ENCODE measurements at regions not wholly inside any gene's neighbourhood (a gene's known extent, or its start where the extent isn't known, plus 50 kb on each side); places are given as distances from the start of the nearest gene placed in this dataset.

DNA sequence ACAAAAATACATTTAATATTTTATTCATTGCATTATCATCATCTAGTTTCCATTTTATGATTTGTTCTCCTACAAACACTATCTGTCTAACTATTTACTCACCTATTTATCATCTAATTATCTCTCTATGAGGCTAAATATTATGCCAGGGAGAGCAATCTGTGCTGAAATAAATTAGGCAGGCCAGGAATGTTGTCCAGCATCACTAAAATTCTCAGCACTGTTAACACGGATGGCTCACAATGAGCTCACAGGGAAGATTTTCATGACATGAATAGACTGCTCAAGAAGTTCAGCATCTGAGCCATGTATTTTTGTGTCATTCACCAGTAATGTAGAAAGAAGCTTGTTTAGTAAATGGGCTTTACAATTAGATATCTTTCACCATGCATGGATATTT lies 1277.2 kb downstream of the GRIK2 start:
- Mint-ChIP-seq H3K27ac (no peak overlapping the region), H3K9me3 (peaks cover 16% of the 10 kb centered on the region), H3K27me3 (no peaks in the 10 kb centered on the region), H3K4me1 (ENCODE audit: low read depth in 2 of 2) (no peaks in the 10 kb centered on the region), H3K36me3 (no peaks in the 10 kb centered on the region), H3K4me3 (no peak overlapping the region)
- DNase-seq (ENCODE audit: low spot score) (no peak), ATAC-seq (no peak)

DNA sequence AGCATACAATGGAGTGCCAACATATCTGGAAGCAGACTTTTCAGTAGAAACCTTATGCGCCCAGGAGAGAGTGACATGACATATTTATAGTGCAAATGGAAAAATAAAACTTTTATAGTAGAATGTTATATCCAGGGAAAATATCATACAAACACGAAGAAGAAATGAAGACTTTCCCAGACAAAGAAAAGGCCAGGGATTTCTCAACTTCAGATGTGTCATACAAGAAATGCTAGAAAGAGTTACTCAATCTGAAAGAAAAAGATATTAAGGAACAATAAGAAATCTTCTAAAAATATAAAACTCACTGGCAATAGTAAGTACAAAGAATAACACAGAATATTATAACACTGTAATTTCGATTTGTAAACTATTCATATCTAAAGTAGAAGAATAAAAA lies 1269.3 kb downstream of the GRIK2 start:
- ATAC-seq (no peak), DNase-seq (ENCODE audit: low spot score) (no peak)
- H3K4me3 Mint-ChIP-seq: no peak overlapping the region
- H3K9me3 Mint-ChIP-seq: peaks cover 19% of the 10 kb centered on the region
- no peak overlapping the region for H3K27ac Mint-ChIP-seq
- H3K27me3 Mint-ChIP-seq: no peaks in the 10 kb centered on the region
- no peaks in the 10 kb centered on the region for H3K36me3 Mint-ChIP-seq
- no peaks in the 10 kb centered on the region for H3K4me1 Mint-ChIP-seq (ENCODE audit: low read depth in 2 of 2)

DNA sequence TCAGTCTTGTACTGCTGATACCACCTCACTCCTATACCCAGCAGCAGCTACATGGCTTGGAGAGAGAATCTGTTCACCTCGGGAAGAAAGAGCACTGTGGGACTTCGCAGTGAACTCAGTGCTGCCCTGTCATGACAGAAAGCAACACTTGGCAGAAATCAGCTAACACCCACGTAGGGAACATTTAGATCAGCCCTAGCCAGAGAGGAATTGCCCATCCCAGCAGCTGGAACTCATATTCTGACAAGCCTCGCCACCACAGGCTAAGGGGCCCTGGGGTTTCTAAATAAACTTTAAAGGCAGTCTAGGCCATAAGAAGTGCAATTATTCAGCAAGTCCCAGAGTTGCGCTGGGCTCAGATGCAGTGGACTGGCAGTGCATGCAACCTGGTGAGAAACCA lies 1266.8 kb downstream of the GRIK2 start:
- no peaks in the 10 kb centered on the region for H3K27me3 Mint-ChIP-seq
- no peak overlapping the region for H3K4me3 Mint-ChIP-seq
- no peak overlapping the region for H3K27ac Mint-ChIP-seq
- ATAC-seq (no peak), DNase-seq (ENCODE audit: low spot score) (no peak)
- H3K4me1 Mint-ChIP-seq (ENCODE audit: low read depth in 2 of 2): no peaks in the 10 kb centered on the region
- peaks cover 4% of the 10 kb centered on the region for H3K36me3 Mint-ChIP-seq
- peaks cover 14% of the 10 kb centered on the region for H3K9me3 Mint-ChIP-seq

DNA sequence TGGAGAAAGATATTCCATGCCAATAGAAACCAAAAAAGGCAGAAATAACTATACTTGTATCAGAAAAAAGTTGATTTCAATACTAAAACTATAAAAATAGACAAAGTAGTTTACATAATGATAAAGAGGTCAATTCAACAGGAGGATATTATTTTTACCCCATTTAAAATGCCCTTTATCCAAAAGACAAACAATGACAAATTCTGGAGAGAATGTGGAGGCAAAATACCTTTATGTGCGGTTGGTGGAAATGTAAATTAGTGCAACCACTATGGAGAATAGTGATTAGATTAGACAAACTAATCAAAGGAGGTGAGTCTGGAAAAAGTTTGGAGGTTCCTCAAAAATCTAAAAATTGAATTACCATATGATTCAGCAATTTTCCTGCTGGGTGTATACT lies 1262.3 kb downstream of the GRIK2 start:
- H3K36me3 Mint-ChIP-seq: peaks cover 4% of the 10 kb centered on the region
- H3K27ac Mint-ChIP-seq: no peak overlapping the region
- H3K4me3 Mint-ChIP-seq: no peak overlapping the region
- DNase-seq (ENCODE audit: low spot score): no peak
- no peak for ATAC-seq
- no peaks in the 10 kb centered on the region for H3K27me3 Mint-ChIP-seq
- H3K4me1 Mint-ChIP-seq (ENCODE audit: low read depth in 2 of 2): no peaks in the 10 kb centered on the region
- peaks cover 13% of the 10 kb centered on the region for H3K9me3 Mint-ChIP-seq

DNA sequence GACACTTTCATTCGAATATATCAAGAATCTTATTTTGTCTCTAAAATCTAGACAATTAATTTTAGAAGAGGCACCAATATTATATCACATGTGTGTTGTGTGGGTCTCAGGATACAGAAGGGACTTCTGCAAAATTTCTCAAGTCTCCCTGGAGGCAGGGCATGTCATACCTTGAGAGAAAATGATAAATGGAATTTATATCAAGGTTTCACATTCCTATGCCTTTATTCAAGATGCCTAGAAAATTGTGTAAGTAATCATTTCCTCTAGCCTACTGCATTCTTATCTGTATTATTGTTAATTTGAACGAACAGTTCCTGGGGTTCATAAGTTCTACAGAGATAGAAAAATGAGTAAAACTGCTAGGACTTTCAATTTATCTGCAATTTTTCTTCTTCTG lies 1247.9 kb downstream of the GRIK2 start:
- no peaks in the 10 kb centered on the region for H3K36me3 Mint-ChIP-seq
- peaks cover 8% of the 10 kb centered on the region for H3K9me3 Mint-ChIP-seq
- no peaks in the 10 kb centered on the region for H3K4me1 Mint-ChIP-seq (ENCODE audit: low read depth in 2 of 2)
- H3K27ac Mint-ChIP-seq: no peak overlapping the region
- H3K27me3 Mint-ChIP-seq: no peaks in the 10 kb centered on the region
- DNase-seq (ENCODE audit: low spot score): no peak
- ATAC-seq: no peak
- H3K4me3 Mint-ChIP-seq: no peak overlapping the region

DNA sequence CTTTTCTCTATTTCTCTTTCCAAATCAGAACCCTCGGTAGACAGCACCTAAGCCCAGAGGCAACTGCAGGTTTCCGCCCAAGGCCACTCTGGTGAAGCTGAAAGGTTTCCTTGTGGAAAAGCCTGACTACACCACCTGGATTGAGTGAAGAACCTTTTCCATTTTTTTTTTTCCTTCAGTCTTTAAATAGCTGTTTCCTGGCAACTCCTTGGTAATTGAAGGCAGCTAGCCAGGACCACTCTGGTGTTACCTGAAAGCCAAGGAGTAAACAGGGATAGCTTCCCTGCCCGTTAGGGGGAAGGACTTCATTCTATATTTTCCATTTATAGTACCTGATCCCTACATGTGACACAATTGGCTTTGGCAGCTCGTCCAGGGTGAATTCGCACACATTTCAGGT lies 1238.4 kb downstream of the GRIK2 start:
- peaks cover 11% of the 10 kb centered on the region for H3K9me3 Mint-ChIP-seq
- no peak for DNase-seq (ENCODE audit: low spot score)
- no peak for ATAC-seq
- H3K27me3 Mint-ChIP-seq: no peaks in the 10 kb centered on the region
- H3K4me1 Mint-ChIP-seq (ENCODE audit: low read depth in 2 of 2): no peaks in the 10 kb centered on the region
- H3K4me3 Mint-ChIP-seq: no peak overlapping the region
- H3K36me3 Mint-ChIP-seq: no peaks in the 10 kb centered on the region
- H3K27ac Mint-ChIP-seq: no peak overlapping the region

DNA sequence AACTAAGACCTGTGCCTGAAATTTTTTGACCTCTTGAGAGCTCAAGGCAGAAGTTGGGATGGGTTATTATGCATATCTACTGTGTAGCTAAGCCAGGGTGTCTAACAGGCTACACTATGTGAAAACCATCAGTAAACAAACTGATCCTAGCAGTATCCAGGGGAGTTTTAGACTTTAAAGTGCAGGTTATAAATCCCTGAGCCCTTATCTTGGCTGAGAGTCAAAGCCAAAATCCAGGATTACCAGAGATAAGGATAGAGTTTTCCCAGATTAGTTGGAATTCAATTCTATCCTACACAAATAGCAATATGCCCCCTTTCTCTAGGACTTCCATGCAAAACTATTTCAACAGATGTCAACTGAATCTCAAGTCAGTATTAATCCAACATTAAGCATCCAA lies 1229.7 kb downstream of the GRIK2 start:
- Mint-ChIP-seq H3K36me3 (no peaks in the 10 kb centered on the region), H3K27ac (no peak overlapping the region), H3K9me3 (peaks cover 12% of the 10 kb centered on the region), H3K4me3 (no peak overlapping the region), H3K27me3 (no peaks in the 10 kb centered on the region), H3K4me1 (ENCODE audit: low read depth in 2 of 2) (no peaks in the 10 kb centered on the region)
- ATAC-seq (no peak), DNase-seq (ENCODE audit: low spot score) (no peak)

DNA sequence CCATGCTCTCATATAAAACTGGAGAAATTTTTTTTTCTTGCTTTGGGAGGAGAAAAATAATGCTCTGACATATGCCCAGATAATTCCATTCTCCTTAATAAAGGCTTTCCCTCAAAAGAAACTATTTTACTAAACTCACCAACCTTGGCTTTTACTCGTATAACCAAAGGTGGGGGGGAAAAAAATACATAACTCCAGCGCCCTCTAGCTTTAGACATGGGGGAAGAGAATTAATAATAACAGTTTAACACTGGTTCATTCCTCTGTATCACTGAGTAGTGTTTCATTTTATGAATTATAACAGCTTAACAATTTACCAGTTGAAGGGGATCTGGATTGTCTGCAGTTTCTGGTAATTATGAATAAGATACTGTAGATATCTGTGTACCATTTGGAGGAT lies 1226.1 kb downstream of the GRIK2 start:
- DNase-seq (ENCODE audit: low spot score) (no peak), ATAC-seq (no peak)
- Mint-ChIP-seq H3K9me3 (peaks cover 15% of the 10 kb centered on the region), H3K4me1 (ENCODE audit: low read depth in 2 of 2) (no peaks in the 10 kb centered on the region), H3K36me3 (no peaks in the 10 kb centered on the region), H3K27ac (no peak overlapping the region), H3K27me3 (no peaks in the 10 kb centered on the region), H3K4me3 (no peak overlapping the region)

DNA sequence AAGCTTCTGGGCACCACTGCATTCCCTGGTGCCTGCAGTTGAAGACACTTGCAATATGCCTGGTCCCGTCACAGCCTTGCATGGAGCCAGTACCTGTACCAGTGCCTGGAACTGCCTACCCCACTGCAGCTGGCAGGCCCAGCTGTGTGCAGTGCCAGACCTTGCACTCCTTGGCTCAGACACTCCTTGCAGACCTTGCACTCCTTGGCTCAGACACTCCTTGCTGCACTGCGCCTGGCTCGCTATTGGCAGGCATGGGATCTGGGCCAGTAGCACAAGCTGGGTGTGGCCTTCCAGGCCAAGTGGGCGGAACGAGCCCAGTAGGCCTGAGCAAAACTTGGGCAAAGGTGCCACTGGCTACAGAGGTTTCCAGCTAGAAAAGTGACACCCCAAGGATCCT lies 1189.1 kb downstream of the GRIK2 start:
- Mint-ChIP-seq H3K4me3 (no peak overlapping the region), H3K4me1 (ENCODE audit: low read depth in 2 of 2) (no peaks in the 10 kb centered on the region), H3K27me3 (no peaks in the 10 kb centered on the region), H3K27ac (no peak overlapping the region), H3K36me3 (no peaks in the 10 kb centered on the region), H3K9me3 (no peaks in the 10 kb centered on the region)
- ATAC-seq (no peak), DNase-seq (ENCODE audit: low spot score) (no peak)

DNA sequence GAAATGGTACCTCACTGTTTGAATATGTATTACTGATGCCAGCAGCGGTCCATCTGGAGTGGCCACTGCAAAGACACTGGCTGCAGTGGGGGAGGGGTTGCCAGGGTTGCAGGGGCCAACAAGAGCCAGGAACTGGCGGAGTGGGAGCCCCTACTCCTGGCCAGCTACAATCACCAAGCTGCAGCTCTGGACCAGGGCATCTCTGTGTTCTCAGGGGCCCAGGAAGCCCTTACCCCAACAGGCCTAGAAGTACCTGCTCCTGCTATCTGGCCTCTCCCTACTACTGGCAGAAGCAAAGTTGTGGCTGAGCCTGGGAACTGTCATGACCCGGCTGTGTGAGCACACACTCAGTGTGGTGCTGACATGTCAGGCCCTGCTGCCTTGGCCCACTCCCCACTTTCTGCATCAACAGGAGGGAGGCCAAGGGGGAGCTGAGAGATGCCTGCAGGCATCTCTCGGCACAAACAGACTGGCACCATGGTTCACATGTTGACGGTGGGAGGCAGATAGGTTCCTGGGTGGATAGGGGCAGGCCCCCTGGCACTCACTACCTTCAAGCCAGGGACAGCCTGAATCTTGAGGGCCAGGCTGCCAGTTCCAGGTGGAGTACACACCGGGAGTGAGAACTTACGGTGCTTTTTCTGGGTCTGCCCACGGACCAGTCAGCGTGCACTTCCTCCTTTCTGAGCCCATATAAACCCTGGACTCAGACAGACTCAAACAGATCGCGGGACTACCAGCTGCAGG lies 1188.0 kb downstream of the GRIK2 start:
- no peaks in the 10 kb centered on the region for H3K9me3 Mint-ChIP-seq
- no peaks in the 10 kb centered on the region for H3K27me3 Mint-ChIP-seq
- DNase-seq (ENCODE audit: low spot score) (no peak), ATAC-seq (no peak)
- H3K4me3 Mint-ChIP-seq: no peak overlapping the region
- H3K27ac Mint-ChIP-seq: no peak overlapping the region
- no peaks in the 10 kb centered on the region for H3K4me1 Mint-ChIP-seq (ENCODE audit: low read depth in 2 of 2)
- no peaks in the 10 kb centered on the region for H3K36me3 Mint-ChIP-seq

DNA sequence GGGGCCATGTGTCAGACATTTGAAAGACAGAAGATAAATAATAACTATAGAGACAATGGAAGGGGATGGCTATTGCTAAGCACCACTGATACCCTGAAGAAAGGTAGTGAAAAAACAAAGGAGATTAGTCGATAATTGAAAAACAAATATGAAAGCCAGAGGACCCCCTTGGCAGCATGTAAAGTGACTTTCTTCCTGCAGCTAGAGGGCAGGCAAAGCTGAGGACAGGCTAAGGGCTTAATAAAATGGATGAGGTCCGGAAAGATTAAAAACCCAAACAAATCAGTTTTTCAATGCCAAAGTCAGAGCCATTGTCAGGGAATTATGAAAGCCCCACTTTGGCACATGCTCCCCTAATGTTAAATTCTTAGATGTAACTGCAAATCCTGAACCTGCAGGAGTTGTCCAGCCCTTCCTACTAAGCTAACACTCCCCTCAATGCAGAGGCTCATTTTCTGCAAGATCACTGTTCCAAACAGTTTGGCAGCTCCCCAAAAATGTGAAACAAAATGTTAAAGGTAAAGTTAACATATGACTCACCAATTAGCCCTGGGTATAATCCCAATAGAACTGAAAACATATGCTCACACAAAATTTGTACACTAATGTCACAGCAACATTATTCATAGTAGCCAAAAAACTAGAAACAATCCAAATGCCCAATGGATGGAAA lies 1177.9 kb downstream of the GRIK2 start:
- peaks cover 5% of the 10 kb centered on the region for H3K36me3 Mint-ChIP-seq
- no peak overlapping the region for H3K27ac Mint-ChIP-seq
- no peak overlapping the region for H3K4me3 Mint-ChIP-seq
- H3K9me3 Mint-ChIP-seq: peaks cover 4% of the 10 kb centered on the region
- no peaks in the 10 kb centered on the region for H3K27me3 Mint-ChIP-seq
- no peaks in the 10 kb centered on the region for H3K4me1 Mint-ChIP-seq (ENCODE audit: low read depth in 2 of 2)
- DNase-seq (ENCODE audit: low spot score) (no peak), ATAC-seq (no peak)

DNA sequence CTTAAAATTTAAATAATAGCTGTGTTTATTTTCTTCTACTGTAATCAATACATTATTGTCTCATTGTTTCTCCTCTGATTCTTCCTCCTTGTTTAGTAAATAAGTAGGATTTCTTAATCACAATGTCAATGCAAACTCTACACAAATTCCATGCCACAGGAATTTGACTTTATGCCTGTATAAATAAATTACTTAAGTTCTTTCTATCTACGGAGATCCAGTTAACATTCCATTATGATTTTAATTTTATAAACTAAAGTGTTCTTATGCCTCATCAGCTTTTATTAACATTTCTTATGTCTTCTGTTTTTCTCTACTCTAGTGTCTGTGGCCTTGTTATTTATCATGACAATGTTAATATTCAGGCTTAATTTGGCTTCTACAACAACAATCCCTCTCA lies 1169.2 kb downstream of the GRIK2 start:
- Mint-ChIP-seq H3K36me3 (no peaks in the 10 kb centered on the region), H3K4me3 (no peak overlapping the region), H3K9me3 (peaks cover 4% of the 10 kb centered on the region), H3K27me3 (no peaks in the 10 kb centered on the region), H3K4me1 (ENCODE audit: low read depth in 2 of 2) (no peaks in the 10 kb centered on the region), H3K27ac (no peak overlapping the region)
- ATAC-seq (no peak), DNase-seq (ENCODE audit: low spot score) (no peak)

DNA sequence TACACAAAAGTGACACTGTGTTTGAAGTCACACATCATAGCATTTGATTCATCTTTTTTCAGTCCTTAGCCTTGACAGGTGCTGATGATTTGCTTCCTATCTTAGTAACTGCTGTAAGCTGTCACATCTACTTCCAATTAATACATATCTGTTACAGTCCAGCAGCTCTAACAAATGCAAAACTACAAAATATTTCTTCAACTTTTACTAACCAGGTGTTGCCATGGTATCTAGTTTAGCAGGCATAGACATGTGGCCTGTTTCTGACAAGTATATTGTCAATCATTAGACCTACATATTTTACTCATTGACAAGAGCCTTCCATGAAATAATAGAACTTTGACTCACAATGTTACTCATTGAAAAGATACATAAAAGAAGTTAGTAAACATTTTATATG lies 1159.7 kb downstream of the GRIK2 start:
- DNase-seq (ENCODE audit: low spot score) (no peak), ATAC-seq (no peak)
- Mint-ChIP-seq H3K4me1 (ENCODE audit: low read depth in 2 of 2) (no peaks in the 10 kb centered on the region), H3K27ac (no peak overlapping the region), H3K27me3 (no peaks in the 10 kb centered on the region), H3K9me3 (peaks cover 13% of the 10 kb centered on the region), H3K4me3 (no peak overlapping the region), H3K36me3 (peaks cover 3% of the 10 kb centered on the region)

DNA sequence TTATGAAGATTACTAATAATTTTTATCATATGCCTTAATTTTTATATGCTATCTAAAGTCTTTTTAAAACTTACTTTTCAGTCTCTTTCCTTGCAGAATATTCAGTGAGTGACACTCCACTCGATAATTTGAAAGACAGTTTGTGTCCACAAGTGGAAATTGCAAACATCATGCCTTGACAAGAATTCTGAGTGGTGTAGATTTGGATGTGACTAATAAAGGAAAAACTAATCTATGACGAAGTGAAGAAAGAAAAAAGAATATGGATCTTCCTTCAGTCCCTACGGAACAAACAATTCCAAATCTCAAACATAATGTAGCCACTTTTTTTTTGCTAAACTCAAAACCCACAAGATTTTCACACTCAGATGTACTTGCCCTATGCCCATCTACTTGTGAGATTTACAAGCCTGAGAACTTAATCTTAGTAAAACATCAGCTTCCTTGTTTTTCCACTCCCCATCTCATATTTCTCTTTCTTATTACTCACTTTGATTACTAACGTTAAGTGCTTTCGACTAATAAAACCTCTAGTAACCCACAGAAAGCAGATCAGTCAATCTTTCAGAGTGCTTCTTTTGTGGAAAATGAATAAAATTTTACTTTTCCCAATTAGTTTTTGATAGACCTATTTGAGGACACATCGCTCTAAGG lies 1155.8 kb downstream of the GRIK2 start:
- Mint-ChIP-seq H3K27me3 (no peaks in the 10 kb centered on the region), H3K4me3 (no peak overlapping the region), H3K9me3 (peaks cover 15% of the 10 kb centered on the region), H3K4me1 (ENCODE audit: low read depth in 2 of 2) (no peaks in the 10 kb centered on the region), H3K27ac (no peak overlapping the region), H3K36me3 (peaks cover 5% of the 10 kb centered on the region)
- ATAC-seq (no peak), DNase-seq (ENCODE audit: low spot score) (no peak)

All from natural killer cell treated with Interleukin-12 subunit alpha and Interleukin-12 subunit beta and Interleukin-15 and Interleukin-18, amount 100 ng/mL, for 72 hours (primary cell).